NCI-H446 treated with DMSO at 0.1 percent for 48 hours (cell line): ENCODE measurements at regions not wholly inside any gene's neighbourhood (a gene's known extent, or its start where the extent isn't known, plus 50 kb on each side); places are given as distances from the start of the nearest gene placed in this dataset.

ENCODE experiments used
- DNase-seq: peaks from one replicate; lab custom pipeline; 2025; lab: John Stamatoyannopoulos, UW

DNA sequence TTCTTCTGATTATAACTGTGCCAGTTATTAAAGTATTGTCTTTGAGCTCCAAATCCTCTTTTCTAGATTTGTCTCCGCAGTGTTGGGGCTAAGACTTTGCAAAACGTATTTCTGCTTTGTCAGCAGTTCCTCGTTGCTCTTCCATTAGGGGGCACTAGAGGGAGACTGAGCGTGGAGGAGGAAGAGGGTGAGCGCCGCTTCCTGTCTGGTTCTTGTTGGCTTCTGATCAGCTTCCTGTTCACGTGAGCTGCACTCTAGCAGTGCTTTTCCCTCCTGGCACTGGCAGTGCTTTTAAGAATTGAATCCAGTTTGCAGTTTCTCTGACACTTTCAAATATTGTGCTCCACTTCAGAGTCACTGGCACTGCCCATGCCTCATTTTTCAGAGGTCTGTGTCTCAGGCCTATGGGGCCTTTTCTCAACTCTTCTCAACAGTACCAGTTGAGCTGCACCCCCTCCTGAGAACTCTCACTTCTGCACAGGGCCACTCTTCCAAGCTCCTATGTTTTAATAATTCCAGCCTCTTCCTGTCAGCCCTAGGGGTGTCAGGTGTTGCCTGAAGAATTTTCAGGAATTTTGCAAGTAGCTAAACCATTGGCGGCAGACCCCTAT lies 54.4 kb upstream of the LCORL start:
- DNase-seq = no peak

DNA sequence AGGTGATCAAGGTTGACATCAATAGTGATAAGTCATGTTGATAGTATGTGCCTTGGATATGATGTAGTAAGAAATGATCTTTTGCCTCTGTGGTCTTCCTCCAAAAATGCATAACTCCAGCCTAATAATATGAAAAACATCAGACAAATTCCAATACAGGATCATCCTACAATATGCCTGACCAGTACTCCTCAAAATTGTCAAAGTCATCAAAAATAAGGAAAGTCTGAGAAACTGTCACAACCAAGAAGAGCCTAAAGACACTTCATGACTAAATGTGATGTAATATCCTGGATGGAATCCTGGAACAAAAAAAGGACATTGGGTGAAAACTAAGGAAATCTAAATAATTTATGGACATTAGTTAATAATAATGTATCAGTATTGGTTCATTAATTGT lies 50.3 kb upstream of the LCORL start:
- no peak for DNase-seq
